Fibroblast of lung (primary cell): ENCODE measurements at regions not wholly inside any gene's neighbourhood (a gene's known extent, or its start where the extent isn't known, plus 50 kb on each side); places are given as distances from the start of the nearest gene placed in this dataset.

Experiments used
- DNase-seq, 2 donors: peaks; one replicate each; pipeline versions ENCODE4 v3.0.0 to v3.0.0-alpha.2; 2010; ENCODE audit warnings: low read depth in 2 of 2
- H2AFZ ChIP-seq: 2 replicates; pipeline ENCODE4 v1.5.1; 2012; ENCODE audit warnings: low read length, control low read depth, inconsistent platforms
- H3K27ac ChIP-seq: 2 replicates; pipeline ENCODE4 v1.5.1; 2011; ENCODE audit warnings: low read length, control low read depth; ENCODE audit not compliant: insufficient read depth
- H3K27me3 ChIP-seq: 2 replicates; pipeline ENCODE4 v1.5.1; 2011; ENCODE audit warnings: mild to moderate bottlenecking, low read length; ENCODE audit not compliant: control insufficient read depth, insufficient read depth
- H3K36me3 ChIP-seq: 2 replicates; pipeline ENCODE4 v1.5.1; 2011; ENCODE audit warnings: low read length; ENCODE audit not compliant: control insufficient read depth, insufficient read depth
- H3K4me1 ChIP-seq: 2 replicates; pipeline ENCODE4 v1.5.1; 2011; ENCODE audit warnings: low read length; ENCODE audit not compliant: control insufficient read depth, insufficient read depth; ENCODE audit errors: extremely low read depth
- H3K4me2 ChIP-seq: 2 replicates; pipeline ENCODE4 v1.5.1; 2011; ENCODE audit warnings: low read length, control low read depth; ENCODE audit not compliant: insufficient read depth; ENCODE audit errors: extremely low read depth
- H3K4me3 ChIP-seq, 4 experiments: fragments of 200-600 bp in 1 of 4; sonication (generic) in 1 of 4; replicated peaks in 1 of 4; 2 replicates each; pipeline ENCODE4 v1.5.1; 2011 to 2016; ENCODE audit warnings: low read length in 4 of 4, low read depth in 3 of 4, mild to moderate bottlenecking in 3 of 4, control low read depth in 2 of 4, inconsistent platforms in 1 of 4, mixed read lengths in 1 of 4; ENCODE audit not compliant: insufficient read depth in 1 of 4; ENCODE audit errors: control extremely low read depth in 1 of 4
- H3K79me2 ChIP-seq: 2 replicates; pipeline ENCODE4 v1.5.1; 2012; ENCODE audit warnings: mild to moderate bottlenecking, low read length, inconsistent platforms; ENCODE audit not compliant: control insufficient read depth, insufficient read depth
- H3K9ac ChIP-seq: 2 replicates; pipeline ENCODE4 v1.5.1; 2011; ENCODE audit warnings: mild to moderate bottlenecking, low read length, control low read depth; ENCODE audit not compliant: insufficient read depth
- H3K9me3 ChIP-seq: 2 replicates; pipeline ENCODE4 v1.5.1; 2012; ENCODE audit warnings: low read depth, low read length; ENCODE audit not compliant: control insufficient read depth, insufficient read depth
- H4K20me1 ChIP-seq: 2 replicates; pipeline ENCODE4 v1.5.1; 2011; ENCODE audit warnings: low read length; ENCODE audit not compliant: control insufficient read depth, insufficient read depth; ENCODE audit errors: extremely low read depth
- EZH2 ChIP-seq: IDR thresholded peaks from 2 replicates; pipeline ENCODE4 v1.5.1; 2012; ENCODE audit warnings: low read length, control low read depth, mild to moderate bottlenecking; ENCODE audit errors: missing control alignments
- TF ChIP-seq, protein P1 (sequence below), 2 donors: IDR thresholded peaks in 1 of 2; conservative IDR thresholded peaks in 1 of 2; 1 replicate in 1 of 2; 2 replicates in 1 of 2; pipeline ENCODE4 v1.5.1; 2011 to 2012; ENCODE audit warnings: low read length in 2 of 2, control low read depth in 1 of 2, inconsistent platforms in 1 of 2, low read depth in 1 of 2, mild to moderate bottlenecking in 1 of 2

DNA sequence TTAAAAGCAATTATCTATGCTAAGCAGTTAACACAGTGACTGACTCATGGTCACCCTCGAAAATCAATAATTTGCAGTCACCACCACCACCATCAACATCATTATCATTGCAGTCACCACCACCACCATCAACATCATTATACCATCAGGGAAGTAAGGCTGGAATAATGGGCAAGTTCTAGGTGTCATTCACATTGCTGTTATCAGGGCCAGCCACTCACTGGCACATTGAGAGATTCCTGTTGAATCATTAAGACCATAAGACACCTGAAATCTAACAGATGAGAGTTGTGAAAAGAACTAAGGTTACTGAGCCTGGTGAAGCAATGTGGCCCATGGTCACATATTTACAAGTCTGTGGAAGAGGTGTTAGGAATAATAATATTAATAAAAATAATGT is 247.7 kb upstream of the BOD1L1 start:
- H2AFZ ChIP-seq = no peak overlapping the region
- no peak overlapping the region for H3K9ac ChIP-seq
- H3K79me2 ChIP-seq = no peaks in the 10 kb centered on the region
- H3K4me1 ChIP-seq = no peaks in the 10 kb centered on the region
- no peak overlapping the region for H3K4me3 ChIP-seq
- TF ChIP-seq EZH2 = no peak
- TF ChIP-seq, protein P1, sequence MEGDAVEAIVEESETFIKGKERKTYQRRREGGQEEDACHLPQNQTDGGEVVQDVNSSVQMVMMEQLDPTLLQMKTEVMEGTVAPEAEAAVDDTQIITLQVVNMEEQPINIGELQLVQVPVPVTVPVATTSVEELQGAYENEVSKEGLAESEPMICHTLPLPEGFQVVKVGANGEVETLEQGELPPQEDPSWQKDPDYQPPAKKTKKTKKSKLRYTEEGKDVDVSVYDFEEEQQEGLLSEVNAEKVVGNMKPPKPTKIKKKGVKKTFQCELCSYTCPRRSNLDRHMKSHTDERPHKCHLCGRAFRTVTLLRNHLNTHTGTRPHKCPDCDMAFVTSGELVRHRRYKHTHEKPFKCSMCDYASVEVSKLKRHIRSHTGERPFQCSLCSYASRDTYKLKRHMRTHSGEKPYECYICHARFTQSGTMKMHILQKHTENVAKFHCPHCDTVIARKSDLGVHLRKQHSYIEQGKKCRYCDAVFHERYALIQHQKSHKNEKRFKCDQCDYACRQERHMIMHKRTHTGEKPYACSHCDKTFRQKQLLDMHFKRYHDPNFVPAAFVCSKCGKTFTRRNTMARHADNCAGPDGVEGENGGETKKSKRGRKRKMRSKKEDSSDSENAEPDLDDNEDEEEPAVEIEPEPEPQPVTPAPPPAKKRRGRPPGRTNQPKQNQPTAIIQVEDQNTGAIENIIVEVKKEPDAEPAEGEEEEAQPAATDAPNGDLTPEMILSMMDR (conservative IDR thresholded peaks at IDR 0.05 in 1 of 2, IDR thresholded peaks at IDR 0.05 in 1 of 2; ENCODE audit: low read depth in 1 of 2, low read length in 2 of 2) = no peak
- no peak for DNase-seq
- H4K20me1 ChIP-seq = no peaks in the 10 kb centered on the region
- H3K4me2 ChIP-seq = no peak overlapping the region
- no peaks in the 10 kb centered on the region for H3K9me3 ChIP-seq
- no peaks in the 10 kb centered on the region for H3K27me3 ChIP-seq
- no peak overlapping the region for H3K27ac ChIP-seq
- H3K36me3 ChIP-seq = no peaks in the 10 kb centered on the region

DNA sequence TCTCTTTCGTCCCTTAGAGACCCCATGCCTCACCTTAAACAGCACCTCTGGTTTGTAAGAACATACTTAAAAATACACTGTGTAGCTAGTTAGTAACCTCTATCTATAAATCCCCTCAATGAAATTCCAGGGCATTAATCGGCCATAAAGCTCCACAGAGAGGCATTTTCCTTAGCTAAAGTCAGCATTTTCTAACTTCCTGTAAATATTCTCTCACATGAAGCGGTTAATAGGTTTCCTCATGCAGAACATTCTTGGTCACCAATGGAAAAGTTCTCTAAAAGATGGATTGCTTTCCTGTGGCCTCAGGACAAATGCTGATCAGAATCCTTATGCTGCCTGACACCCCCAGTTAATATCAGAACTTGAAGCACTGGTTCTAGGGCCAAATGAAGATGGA is 248.6 kb upstream of the BOD1L1 start:
- DNase-seq = no peak
- H3K79me2 ChIP-seq = no peaks in the 10 kb centered on the region
- no peak overlapping the region for H3K4me2 ChIP-seq
- no peak overlapping the region for H3K9ac ChIP-seq
- H3K27ac ChIP-seq = no peak overlapping the region
- no peaks in the 10 kb centered on the region for H3K4me1 ChIP-seq
- H2AFZ ChIP-seq = no peak overlapping the region
- H3K4me3 ChIP-seq = no peak overlapping the region
- H3K36me3 ChIP-seq = no peaks in the 10 kb centered on the region
- no peak for TF ChIP-seq EZH2
- TF ChIP-seq, protein P1 (conservative IDR thresholded peaks at IDR 0.05 in 1 of 2, IDR thresholded peaks at IDR 0.05 in 1 of 2; ENCODE audit: low read depth in 1 of 2, low read length in 2 of 2) = no peak
- no peaks in the 10 kb centered on the region for H4K20me1 ChIP-seq
- no peaks in the 10 kb centered on the region for H3K27me3 ChIP-seq
- H3K9me3 ChIP-seq = no peaks in the 10 kb centered on the region

DNA sequence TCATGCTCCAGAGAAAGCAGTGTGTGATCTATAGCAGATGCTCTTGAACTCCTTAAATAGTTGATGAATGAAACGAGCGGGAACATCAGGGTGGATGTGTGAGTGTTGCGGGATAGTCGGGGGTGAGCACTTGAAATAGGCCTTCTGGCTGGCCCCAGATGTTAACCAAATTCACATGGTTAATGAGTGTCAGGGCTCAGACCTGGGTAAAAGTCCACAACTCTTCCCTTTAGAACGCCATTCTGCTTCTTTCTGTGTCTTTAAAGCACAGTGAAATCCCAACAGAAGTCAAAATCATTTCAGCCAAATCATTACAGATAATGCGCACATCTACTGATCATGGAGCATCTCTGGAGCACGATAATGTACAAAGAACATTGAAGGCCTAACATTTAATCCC is 249.4 kb upstream of the BOD1L1 start:
- Histone ChIP-seq H3K9me3 (no peaks in the 10 kb centered on the region), H3K79me2 (no peaks in the 10 kb centered on the region), H3K4me3 (no peak overlapping the region), H3K36me3 (no peaks in the 10 kb centered on the region), H3K27ac (no peak overlapping the region), H2AFZ (no peak overlapping the region), H3K27me3 (no peaks in the 10 kb centered on the region), H3K9ac (no peak overlapping the region), H4K20me1 (no peaks in the 10 kb centered on the region), H3K4me1 (no peaks in the 10 kb centered on the region), H3K4me2 (no peak overlapping the region)
- TF ChIP-seq, protein P1 (conservative IDR thresholded peaks at IDR 0.05 in 1 of 2, IDR thresholded peaks at IDR 0.05 in 1 of 2; ENCODE audit: low read depth in 1 of 2, low read length in 2 of 2) = no peak
- no peak for TF ChIP-seq EZH2
- DNase-seq = no peak
